GM19395 (cell line): ENCODE measurements at regions not wholly inside any gene's neighbourhood (a gene's known extent, or its start where the extent isn't known, plus 50 kb on each side); places are given as distances from the start of the nearest gene placed in this dataset.

Source experiments
- ATAC-seq: cut with Tn5 transposase; IDR thresholded peaks from one replicate; pipeline ENCODE4 v1.9.1; 2021; ENCODE audit warnings: mild to moderate bottlenecking, moderate library complexity; ENCODE audit not compliant: unreplicated experiment

DNA sequence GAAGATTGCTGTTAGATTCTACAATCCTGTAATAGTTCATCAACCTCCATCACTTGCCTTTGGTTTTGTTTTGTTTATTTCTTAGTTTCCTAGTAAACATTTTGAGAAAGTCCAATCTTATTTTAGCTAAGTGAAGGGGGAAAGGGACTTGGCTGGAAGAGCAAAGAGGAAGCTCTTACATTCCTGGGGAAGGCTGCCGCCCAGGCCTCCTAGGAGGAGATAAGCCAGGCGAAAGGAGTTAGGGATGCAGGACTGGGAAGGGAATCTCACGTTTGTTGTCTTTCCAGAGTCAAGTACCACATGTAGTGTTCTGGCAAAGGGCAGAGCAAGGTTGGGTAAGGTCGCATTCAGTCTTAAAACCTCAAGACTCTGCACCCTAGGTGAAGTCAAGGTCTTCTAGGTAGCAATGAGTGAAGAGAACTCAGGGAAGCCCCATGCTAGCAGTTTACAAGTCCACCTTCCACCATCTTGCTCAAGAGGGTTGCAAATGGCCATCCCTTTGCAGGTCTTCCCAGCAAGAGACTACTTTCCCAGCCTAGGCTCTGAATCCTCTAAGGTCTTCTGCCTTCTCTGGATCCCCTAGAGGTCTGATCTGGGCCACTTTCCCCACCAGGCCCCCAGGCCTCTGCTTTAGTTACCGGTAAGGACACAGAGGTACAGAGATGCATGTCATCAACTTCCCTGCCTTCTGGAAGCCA lies 320.7 kb downstream of the CYP26B1 start:
- no peak for ATAC-seq

DNA sequence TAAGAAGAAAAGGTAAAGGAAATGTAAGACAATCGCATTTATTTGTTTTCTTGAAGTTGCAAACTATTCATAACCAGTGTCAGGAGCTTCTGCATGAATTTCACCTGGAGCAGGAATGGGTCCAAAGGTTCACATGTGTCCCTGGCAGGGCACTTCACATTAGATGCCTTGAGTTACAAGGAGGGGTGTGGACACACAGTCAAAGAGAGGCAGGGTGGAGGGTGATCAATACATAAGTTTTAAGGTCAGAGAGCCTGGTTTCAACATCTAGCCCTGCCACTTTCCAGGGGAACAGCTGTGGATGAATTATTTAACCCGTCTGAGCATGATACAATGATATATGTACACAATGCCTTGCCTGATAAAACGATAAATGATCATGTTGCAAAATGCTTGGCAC lies 321.4 kb downstream of the CYP26B1 start:
- ATAC-seq = no peak

DNA sequence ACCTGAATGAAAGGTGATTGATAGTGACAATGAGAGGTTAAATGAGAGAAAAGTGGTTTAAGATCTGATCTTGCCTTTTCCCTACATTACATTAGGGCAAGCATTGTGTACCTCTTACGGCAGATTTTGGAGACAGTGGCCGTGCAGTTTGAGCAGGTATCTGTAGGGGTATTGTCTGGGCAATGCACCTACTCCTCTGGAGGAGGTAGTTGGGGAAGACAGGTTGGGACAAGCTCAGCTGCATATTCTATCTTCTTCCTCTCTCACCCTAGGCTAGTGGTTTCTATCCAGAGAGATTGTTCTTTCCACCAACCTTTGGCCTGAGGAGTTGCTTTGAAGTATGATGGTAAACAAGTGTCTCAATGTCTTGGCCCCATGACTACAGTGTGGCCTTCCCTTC lies 323.2 kb downstream of the CYP26B1 start:
- no peak for ATAC-seq

DNA sequence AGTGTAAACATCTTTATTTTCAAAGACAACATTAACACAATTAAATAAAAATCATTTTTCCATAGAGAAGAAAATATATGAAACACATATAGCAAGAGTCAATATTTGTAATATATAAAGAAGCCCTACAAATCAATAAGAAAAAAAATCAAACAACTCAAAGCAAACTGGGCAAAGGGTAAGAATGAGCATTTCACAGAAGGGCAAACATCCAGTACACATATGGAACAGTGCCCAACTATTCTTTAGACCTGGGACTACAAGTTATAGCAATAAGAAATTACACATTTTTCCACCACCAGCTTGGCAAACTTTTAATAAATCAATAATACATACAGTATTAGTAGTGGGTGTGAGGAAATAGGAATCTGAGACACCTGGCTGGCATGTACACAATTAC lies 324.1 kb downstream of the CYP26B1 start:
- ATAC-seq = no peak

DNA sequence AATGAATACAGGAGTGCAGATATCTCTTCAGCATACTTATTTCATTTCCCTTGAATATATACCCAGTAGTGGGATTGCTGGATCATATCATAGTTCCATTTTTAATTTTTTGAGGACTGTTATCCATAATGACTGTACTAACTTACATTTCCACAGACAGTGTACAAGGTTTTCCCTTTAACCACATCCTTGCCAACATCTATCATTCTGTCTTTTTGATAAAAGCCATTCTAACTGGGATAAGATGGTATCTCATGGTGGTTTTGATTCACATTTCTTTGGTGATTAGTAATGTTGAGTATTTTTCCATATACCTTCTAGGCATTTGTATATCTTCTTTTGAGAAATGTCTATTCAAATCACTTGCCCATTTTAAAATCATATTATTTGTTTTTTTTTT lies 325.2 kb downstream of the CYP26B1 start:
- ATAC-seq = no peak

DNA sequence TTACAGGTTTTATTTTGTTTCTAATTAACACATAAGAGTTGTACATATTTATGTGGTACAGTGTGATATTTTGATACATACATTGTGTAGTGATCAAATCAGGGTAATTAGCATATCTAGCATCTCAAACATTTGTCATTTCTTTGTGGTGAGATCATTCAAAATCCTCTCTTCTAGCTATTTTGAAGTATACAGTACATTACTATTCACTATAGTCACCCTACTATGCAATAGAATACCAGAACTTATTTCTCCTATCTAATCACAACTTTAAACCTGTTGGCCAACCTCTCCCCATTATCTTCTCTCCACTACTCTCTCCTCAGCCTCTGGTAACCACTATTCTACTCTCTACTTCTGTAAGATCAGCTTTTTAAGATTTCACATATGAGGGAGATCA lies 325.8 kb downstream of the CYP26B1 start:
- no peak for ATAC-seq

DNA sequence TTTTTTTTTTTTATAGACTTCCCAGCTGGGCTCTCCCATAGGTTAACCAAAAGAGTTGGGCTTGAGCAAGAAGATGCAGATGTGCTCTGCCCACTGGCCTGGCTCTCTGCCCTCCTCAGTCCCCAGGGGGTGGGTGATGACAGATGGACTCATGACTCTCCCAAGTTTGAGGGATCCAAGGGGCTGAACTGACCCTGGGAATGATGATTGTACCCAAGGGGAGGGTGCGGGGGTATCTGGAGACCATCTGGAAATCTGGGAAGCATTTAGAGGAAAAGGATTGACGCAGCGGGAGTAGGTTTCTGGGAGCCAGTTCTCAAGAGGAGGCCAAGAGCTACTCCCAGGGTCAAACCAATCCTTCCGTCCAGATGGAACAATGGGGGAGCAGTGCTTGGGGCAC lies 330.8 kb downstream of the CYP26B1 start:
- ATAC-seq = no peak

DNA sequence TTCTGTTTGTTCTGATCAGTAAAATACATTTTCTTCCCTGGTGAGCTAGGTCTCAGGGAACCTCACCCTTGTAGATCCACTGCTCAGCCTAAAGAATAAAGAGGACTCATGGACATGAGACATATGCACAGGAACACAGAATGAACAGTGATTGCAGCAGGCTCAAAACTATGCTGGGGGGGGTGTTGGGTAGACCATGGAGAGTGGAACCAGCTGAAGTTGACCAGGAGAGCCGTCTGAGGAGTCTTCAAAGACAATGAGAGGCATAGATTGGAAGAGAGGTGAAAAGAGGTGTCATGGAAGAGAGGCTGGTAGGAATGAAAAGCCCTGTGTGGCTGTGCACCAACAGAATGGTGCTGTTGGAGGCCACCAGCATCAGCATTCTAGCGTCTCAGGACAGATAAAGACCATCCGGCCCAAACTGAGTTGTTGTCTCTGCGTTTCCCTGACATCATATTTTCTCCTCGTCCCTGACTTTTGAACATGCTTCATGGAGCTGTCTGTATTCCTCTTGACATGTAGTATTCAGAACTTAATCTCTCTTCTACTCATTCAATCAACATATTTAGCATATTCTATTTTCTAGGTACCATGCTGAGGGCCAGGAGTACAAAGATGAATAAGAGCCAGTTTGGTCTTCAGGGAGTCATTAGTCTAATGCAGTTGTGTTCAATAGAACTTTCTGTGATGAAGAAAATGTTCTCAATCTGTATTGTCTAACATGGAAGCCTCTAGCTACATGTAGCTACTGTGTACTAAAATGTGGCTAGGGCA lies 331.8 kb downstream of the CYP26B1 start:
- ATAC-seq = no peak

DNA sequence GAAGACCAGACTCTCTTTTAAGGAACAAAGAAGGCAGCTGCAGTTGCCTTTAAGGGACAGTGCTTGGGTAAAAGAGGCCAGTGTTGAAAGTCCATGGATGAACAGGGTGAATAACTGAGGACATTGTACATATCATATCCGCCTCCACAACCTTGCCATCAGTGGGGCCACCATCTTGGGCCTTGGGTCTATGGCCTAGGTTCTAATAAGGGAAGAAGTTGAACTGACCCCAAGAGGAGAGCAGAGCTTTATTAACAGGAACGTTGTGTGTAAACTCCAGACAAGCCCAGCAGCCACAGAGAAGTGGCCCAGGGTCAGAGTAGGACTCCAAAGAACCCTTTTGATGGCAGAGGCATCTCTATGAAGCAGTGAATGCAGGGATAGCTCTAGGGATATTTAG lies 332.8 kb downstream of the CYP26B1 start:
- ATAC-seq = no peak

DNA sequence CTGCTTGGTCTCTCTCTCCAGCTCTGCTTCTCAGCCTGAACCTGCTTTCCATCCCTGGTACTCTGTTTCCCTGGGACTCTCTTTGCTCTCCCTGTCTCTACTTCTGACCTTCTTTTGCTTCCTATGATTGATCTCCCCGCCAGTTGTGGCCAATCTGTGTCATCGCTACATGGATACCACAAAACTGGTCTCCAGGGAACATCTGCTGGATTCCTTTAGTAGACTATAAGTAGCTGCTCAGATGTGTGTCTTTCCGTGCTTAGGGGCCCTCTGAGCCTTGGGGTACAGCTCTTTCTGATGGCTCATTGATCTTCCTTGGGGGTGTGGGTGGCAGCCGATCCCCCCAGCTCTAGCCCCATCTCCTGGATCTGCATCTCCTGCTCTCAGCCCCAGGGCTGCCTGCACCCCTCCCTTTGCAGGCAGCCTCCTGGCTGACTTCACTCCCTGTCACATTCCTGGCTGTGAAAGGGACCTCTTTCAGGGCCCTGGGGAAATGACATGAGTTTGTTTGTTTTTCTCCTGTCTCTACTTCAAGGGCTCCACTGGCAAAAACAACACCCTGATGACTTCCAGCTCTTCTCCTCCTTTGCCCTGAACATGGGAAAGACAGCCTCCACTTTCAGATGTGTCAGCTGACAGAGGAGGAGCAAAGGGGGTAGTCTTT lies 333.7 kb downstream of the CYP26B1 start:
- ATAC-seq = no peak

DNA sequence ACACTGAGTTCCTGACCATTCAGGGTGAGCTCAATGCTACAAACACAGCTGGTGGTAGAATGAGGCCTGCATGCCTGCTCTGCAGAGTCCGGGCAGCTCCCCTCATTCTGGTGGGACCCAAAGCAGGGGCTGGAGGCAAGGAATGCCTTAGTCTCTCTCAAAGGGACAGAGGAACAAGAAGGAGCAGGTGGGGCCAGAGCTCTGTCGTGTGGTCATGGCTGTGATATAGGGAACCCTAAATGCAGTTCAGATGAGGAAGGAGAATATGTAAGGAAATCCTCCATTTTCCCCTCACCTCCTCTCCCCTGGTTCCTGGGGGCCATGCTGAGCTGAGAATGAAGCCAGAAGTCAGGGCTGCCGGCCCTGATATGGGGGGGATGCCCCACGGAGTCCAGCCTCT lies 334.3 kb downstream of the CYP26B1 start:
- no peak for ATAC-seq

DNA sequence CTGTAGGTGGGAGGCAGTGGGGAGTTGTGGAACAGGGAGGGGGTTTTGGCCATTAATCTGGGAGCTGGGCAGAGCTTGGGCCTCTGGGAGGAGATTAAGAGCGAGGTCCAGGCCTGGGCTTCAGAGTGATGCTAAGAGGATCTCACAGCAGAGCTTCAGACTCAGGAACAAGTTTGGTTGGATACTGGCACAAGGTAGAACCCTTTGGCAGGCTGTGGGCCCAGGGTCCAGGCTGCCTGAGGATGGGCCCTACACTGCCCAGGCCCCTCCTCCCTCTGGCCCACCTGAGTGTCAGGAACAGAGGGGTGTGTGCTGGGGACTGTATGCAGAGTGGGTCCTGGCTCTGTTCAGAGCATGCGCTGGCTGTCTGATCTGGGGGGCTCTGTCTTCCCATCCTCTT lies 334.9 kb downstream of the CYP26B1 start:
- no peak for ATAC-seq

DNA sequence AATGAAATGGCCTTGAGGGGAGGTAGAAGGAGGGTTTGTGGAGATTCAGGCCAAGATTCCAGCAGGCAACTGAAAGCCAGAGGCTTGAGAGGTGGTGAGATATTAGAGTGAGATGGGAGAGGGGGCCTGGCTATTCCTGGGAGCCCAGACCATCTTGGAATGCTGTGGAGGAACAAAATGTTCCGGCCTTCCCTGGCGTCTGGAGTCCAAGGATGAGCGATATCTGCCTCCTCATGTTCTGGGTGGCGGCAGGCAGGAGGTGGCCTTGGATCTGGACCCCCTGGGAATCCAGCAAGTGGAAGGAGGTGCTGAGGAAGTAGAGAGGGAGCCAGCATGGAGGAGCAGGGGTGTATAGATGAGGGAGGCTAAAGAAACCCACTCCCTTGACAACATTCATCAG lies 335.9 kb downstream of the CYP26B1 start:
- no peak for ATAC-seq

DNA sequence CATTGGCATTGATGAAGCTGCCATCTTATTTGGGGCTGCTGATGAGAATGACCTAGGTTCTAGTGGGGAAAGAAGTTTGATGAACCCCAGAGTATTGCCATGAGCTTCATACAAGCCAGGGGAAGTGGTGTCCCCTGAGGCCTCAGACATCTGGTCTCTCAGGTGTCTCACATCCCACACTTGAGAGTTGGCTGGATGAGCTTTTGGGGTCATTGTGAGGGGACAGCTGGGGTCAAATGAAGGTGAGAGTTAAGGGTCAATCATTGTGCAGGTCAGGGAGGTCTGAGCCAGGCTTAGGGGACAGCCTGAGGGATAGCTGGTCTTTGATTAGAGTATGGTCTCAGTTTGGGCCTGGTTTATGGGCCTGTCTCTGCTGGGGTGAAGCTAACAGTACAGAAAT lies 336.5 kb downstream of the CYP26B1 start:
- ATAC-seq = no peak

DNA sequence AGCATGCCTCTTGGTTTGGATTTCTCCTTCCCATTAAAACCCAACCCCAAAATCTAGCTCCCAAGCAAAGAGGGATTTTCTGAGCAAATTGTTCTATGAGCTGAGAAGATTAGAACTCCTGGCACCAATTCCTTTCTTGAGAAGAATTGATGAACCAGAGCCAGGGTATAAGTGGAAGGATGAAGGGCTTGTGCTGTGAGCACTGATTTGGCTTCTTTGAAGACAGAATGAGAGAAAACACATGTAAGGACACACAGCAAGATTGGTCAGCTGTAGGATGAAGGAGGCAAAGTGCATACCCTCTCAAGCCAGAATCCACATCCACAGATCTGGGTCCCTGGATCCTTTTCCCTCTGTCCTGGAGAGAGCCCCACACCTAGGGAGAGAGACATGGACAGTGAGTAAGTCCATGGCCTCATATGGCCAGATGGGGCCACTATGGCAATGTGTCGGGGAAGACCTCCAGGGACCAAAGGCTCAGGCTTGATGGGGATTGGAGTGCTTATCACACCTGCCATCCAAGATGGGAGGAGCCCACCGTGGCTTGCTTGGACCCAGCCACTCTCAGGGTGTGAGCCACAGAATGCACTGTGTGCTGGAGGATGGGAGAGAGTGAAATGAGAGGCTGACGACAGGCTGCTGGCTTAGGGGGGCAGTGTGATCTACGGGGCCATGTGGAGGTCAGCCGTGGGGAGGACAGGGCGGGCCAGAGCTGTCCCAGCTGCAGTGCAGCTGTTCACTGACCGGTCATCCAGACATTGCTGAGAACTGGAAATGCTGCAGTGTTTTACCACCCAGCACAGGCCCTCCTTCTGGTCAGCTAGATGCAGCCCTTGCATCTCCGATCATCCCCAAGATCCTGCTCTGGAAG lies 339.8 kb downstream of the CYP26B1 start:
- no peak for ATAC-seq

DNA sequence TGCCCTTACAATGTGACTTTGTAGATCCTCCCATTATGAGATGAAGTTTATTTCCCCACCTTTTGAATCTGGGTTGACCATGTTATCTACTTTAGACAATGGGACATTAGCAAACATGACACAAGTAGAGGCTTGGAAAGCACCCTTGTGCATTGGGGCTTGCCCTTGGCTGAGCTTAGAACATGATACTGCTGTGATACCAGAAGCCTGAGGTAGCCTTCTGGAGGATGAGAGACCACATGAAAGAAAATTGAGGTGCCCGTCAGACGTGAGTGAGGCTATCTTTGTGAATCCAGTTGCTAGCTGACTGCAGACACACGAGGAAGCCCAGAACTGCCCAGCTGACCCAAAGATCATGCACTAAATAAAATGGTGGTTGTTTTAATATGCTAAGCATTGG lies 341.2 kb downstream of the CYP26B1 start:
- no peak for ATAC-seq

DNA sequence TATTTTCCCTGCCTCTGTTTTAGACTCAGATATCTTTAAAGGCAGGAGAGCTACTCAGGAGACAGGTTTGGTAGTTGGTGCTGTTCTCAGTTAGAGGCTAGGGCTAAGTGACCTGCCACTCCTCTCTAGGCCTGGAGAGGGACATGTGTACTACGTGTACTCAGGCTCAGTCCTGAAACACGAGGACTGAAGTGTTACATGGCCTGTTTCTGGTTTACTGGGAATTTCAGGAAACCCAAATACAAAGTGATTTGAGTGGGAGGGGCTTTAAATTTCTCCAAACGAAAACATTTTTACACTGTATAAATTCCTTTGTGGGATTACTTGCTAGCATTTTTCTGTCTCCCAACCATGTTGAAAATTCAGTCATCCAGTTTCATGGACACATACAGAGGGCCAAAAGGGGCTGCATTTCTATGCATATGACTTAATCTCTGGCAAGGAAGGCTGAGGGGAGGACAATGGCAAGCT lies 343.3 kb downstream of the CYP26B1 start:
- no peak for ATAC-seq

DNA sequence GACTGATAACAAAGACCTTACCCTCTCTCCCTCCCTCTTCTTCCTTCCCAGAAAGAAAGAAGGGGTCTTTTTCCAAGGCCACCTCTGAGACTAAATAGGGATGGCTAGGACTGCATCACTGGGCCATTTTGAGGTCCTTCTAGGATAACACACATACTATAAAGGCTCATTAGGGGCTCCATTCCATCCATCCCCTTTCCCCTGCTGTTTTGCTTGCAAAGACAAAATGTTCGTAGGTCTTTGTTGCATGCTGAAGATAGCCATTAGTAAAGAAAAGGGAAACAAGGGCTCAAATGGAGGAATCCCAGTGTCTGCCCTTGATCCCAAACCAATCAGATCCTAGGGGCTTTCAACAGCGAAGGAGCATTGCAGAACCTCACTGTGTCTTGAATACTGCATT lies 344.3 kb downstream of the CYP26B1 start:
- ATAC-seq = no peak

DNA sequence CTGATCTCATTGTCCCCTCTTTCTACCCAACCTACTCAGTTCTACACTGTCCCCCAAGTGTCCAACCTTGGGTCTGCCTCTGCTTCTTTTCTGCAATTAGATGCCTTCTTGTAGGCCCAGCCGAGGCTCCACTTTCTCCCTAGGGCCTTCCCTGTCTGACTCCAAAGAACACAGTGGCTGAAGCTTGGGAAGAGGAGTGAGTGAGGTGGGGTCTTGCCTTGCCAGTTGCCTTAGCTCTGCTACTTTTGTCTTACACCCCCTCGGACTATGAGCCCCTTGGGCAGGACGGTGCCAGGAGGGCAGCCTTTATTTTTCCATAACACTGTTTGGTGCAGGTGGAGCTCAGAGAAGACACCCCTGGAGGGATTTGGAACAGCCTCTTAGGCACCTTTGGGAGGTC lies 345.1 kb downstream of the CYP26B1 start:
- ATAC-seq = no peak

DNA sequence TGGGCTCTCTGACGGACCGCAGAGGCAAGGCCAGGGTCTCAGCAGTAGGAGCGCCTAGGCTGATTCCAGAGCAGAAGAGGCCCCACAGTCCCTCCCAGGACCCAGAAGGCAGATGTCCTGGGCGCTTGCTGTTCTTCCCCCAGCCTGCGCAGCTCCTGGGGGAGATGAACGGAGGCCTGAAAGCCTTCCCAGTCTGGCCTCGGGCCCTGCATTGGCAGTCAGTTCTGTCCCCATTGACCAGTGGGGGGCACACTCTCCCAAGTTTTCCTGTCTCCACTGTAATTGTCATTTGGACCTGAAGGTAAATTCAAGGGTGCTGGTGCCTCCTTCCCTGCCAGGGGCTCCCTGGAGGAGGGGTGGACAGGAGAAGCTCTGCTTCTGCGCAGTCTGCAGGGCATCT lies 345.7 kb downstream of the CYP26B1 start:
- no peak for ATAC-seq

DNA sequence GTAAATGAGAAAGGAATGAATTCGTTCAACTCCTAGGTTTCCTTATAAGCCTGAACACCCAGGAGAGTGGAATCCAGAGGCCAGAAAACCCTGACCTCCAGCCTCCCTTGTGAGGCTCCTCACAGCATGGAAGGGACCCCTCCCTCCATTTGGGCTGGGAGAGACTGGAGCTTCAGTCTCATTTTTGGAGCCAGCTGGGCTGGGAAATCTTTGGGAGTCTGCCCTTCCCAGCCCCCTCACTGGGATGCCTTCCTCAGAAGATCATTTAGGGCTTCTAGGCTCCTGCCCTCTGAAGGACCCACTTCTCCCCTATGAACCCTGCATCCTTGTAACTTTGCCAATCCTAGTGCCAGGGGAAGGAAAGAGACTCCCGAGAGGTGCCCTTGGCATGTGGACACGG lies 346.1 kb downstream of the CYP26B1 start:
- no peak for ATAC-seq
